ENCODE measurements at regions not wholly inside any gene's neighbourhood (a gene's known extent, or its start where the extent isn't known, plus 50 kb on each side); places are given as distances from the start of the nearest gene placed in this dataset.
"Not testable (repeated sequence)": the region's sequence is repeated elsewhere in the genome, so short reads cannot be mapped to it uniquely, and the experiment has no call there.

GRCh38 chr11:67803519-67803918 is 129.1 kb upstream of the ALDH3B2 start:
- H3K79me2 ChIP-seq (ENCODE audit: control insufficient read depth in 1 of 2, insufficient read depth in 2 of 2, low read length in 2 of 2); FAIRE-seq; H3K4ac ChIP-seq (replicated peaks; ENCODE audit: insufficient read length, low read depth, low read length); H4K91ac ChIP-seq (replicated peaks; ENCODE audit: insufficient read length, low read length); H2BK15ac ChIP-seq (ENCODE audit: low read length); H3K56ac ChIP-seq (replicated peaks; ENCODE audit: insufficient read length, low read depth, low read length); H2BK5ac ChIP-seq (ENCODE audit: low read depth, low read length); H4K8ac ChIP-seq (ENCODE audit: extremely low read depth, insufficient read depth, low read length); H3K23ac ChIP-seq (ENCODE audit: insufficient read length); H2AFZ ChIP-seq (ENCODE audit: low read length); H3K4me1 ChIP-seq (replicated peaks in 1 of 4; ENCODE audit: control insufficient read depth in 3 of 4, insufficient read depth in 4 of 4, low read length in 3 of 4); H3K4me2 ChIP-seq (ENCODE audit: insufficient read depth in 1 of 2, low read depth in 2 of 2, low read length in 2 of 2); H4K5ac ChIP-seq (ENCODE audit: insufficient read length, low read depth, low read length); H3K79me1 ChIP-seq (ENCODE audit: low read depth, low read length); CTCF ChIA-PET (ENCODE audit: partially characterized antibody); H3K4me3 ChIP-seq (ENCODE audit: extremely low read depth in 1 of 4, insufficient read depth in 2 of 4, low read depth in 3 of 4, low read length in 4 of 4); H3K14ac ChIP-seq (ENCODE audit: insufficient read length); H3K9me3 ChIP-seq (ENCODE audit: insufficient read depth in 2 of 2, low read depth in 1 of 2, low read length in 1 of 2); H3K27me3 ChIP-seq (replicated peaks in 1 of 4; ENCODE audit: control insufficient read depth in 3 of 4, extremely low read depth in 1 of 4, insufficient read depth in 3 of 4, low read length in 3 of 4); H2AK5ac ChIP-seq (ENCODE audit: low read depth, low read length); POLR2A ChIA-PET (ENCODE audit: partially characterized antibody); H2BK20ac ChIP-seq (ENCODE audit: low read length); H2BK120ac ChIP-seq (replicated peaks; ENCODE audit: low read depth, low read length); H2BK12ac ChIP-seq (ENCODE audit: low read depth, low read length); H3K23me2 ChIP-seq (ENCODE audit: low read depth, low read length); H3K9ac ChIP-seq (replicated peaks in 1 of 4; ENCODE audit: extremely low read depth in 1 of 4, low read depth in 3 of 4, low read length in 3 of 4); H3K27ac ChIP-seq (ENCODE audit: low read depth, low read length); DNase-seq (ENCODE audit: low read depth in 1 of 2, low spot score in 2 of 2); H3K36me3 ChIP-seq (ENCODE audit: control insufficient read depth in 2 of 4, insufficient read depth in 4 of 4, low read length in 3 of 4); H3K18ac ChIP-seq (ENCODE audit: extremely low read depth, low read length); H4K20me1 ChIP-seq (replicated peaks in 1 of 2; ENCODE audit: control insufficient read depth in 1 of 2, insufficient read depth in 2 of 2, low read length in 2 of 2): not testable (repeated sequence)
- 76% methylated on average over 4 of the region's 4 CpGs; no CpG with 5 or more reads in 1 of the 2 experiments for WGBS, 2 experiments (ENCODE audit: extremely low coverage in 1 of 2, insufficient coverage in 1 of 2, insufficient read length in 1 of 2, insufficient replicate concordance in 2 of 2, low coverage in 1 of 2, low lambda C conversion rate in 2 of 2, missing lambda C conversion rate in 1 of 2)

DNA sequence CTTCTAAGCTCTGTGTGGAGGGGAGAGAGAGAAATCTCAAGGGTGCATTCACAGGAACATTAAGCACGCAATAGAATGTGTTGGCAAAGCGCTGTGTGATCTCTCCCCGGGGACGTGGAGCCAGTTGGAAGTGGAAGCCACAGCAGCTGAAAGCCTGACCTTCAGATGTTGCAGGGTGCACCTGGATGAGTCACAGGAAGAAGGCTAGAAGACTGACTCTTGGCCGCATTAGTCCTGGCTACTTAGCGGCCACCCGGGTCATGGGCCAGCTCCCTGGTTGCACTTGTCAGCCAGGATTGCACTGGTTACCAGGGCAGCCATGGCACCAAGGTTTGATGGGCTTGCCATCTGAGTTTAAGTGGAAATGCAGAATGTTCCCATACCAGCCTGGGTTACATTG is 128.6 kb upstream of the ALDH3B2 start:
- not testable (repeated sequence) for DNase-seq (ENCODE audit: low read depth in 1 of 2, low spot score in 2 of 2)

More for the DNA sequence above, 128.6 kb upstream of the ALDH3B2 start:
- H3K27ac ChIP-seq (ENCODE audit: low read depth, low read length); H4K8ac ChIP-seq (ENCODE audit: extremely low read depth, insufficient read depth, low read length); H3K56ac ChIP-seq (replicated peaks; ENCODE audit: insufficient read length, low read depth, low read length); H2BK12ac ChIP-seq (ENCODE audit: low read depth, low read length); H3K4me2 ChIP-seq (ENCODE audit: insufficient read depth in 1 of 2, low read depth in 2 of 2, low read length in 2 of 2); H2BK5ac ChIP-seq (ENCODE audit: low read depth, low read length); H2AK5ac ChIP-seq (ENCODE audit: low read depth, low read length); H2BK15ac ChIP-seq (ENCODE audit: low read length); H3K9ac ChIP-seq (replicated peaks in 1 of 4; ENCODE audit: extremely low read depth in 1 of 4, low read depth in 3 of 4, low read length in 3 of 4); H2BK20ac ChIP-seq (ENCODE audit: low read length); H3K27me3 ChIP-seq (replicated peaks in 1 of 4; ENCODE audit: control insufficient read depth in 3 of 4, extremely low read depth in 1 of 4, insufficient read depth in 3 of 4, low read length in 3 of 4); H3K9me3 ChIP-seq (ENCODE audit: insufficient read depth in 2 of 2, low read depth in 1 of 2, low read length in 1 of 2); H2AFZ ChIP-seq (ENCODE audit: low read length); H4K5ac ChIP-seq (ENCODE audit: insufficient read length, low read depth, low read length); H3K23me2 ChIP-seq (ENCODE audit: low read depth, low read length); H2BK120ac ChIP-seq (replicated peaks; ENCODE audit: low read depth, low read length); H3K18ac ChIP-seq (ENCODE audit: extremely low read depth, low read length); H3K4ac ChIP-seq (replicated peaks; ENCODE audit: insufficient read length, low read depth, low read length); H3K4me3 ChIP-seq (ENCODE audit: extremely low read depth in 1 of 4, insufficient read depth in 2 of 4, low read depth in 3 of 4, low read length in 4 of 4); H3K79me2 ChIP-seq (ENCODE audit: control insufficient read depth in 1 of 2, insufficient read depth in 2 of 2, low read length in 2 of 2); POLR2A ChIA-PET (ENCODE audit: partially characterized antibody); H3K36me3 ChIP-seq (ENCODE audit: control insufficient read depth in 2 of 4, insufficient read depth in 4 of 4, low read length in 3 of 4); H3K4me1 ChIP-seq (replicated peaks in 1 of 4; ENCODE audit: control insufficient read depth in 3 of 4, insufficient read depth in 4 of 4, low read length in 3 of 4); FAIRE-seq; H3K79me1 ChIP-seq (ENCODE audit: low read depth, low read length); H4K20me1 ChIP-seq (replicated peaks in 1 of 2; ENCODE audit: control insufficient read depth in 1 of 2, insufficient read depth in 2 of 2, low read length in 2 of 2); H4K91ac ChIP-seq (replicated peaks; ENCODE audit: insufficient read length, low read length); H3K14ac ChIP-seq (ENCODE audit: insufficient read length); CTCF ChIA-PET (ENCODE audit: partially characterized antibody); H3K23ac ChIP-seq (ENCODE audit: insufficient read length): not testable (repeated sequence)
- WGBS, 2 experiments (ENCODE audit: extremely low coverage in 1 of 2, insufficient coverage in 1 of 2, insufficient read length in 1 of 2, insufficient replicate concordance in 2 of 2, low coverage in 1 of 2, low lambda C conversion rate in 2 of 2, missing lambda C conversion rate in 1 of 2), result 83% methylated on average over 7 of the region's 7 CpGs; no CpG with 5 or more reads in 1 of the 2 experiments

Data from H1 (cell line).